WTC11 (cell line): ENCODE measurements at regions not wholly inside any gene's neighbourhood (a gene's known extent, or its start where the extent isn't known, plus 50 kb on each side); places are given as distances from the start of the nearest gene placed in this dataset.
A peak's percentile ranks its signal among the peaks of the same experiment; 100 is the strongest.

Experiments used
- ATAC-seq: fragments of 200-7000 bp; cut with Tn5 transposase; 2 replicates; pipeline ENCODE4 v1.10.0; 2021; ENCODE audit warnings: mild to moderate bottlenecking, moderate library complexity
- CTCF ChIA-PET: fragments of 300-600 bp; sonication (Branson Sonifier 250); formaldehyde crosslinking; loops from one replicate; lab custom pipeline; 2021; ENCODE audit warnings: antibody characterized with exemption; lab: Charles Lee
- POLR2A ChIA-PET: fragments of 350-600 bp; sonication (Branson Sonifier 250); formaldehyde crosslinking; loops from one replicate; lab custom pipeline; 2021; ENCODE audit warnings: antibody characterized with exemption; lab: Charles Lee
- DNase-seq: peaks from one replicate; pipeline ENCODE4 v3.0.0; 2021; ENCODE audit warnings: low spot score
- H3K27ac Mint-ChIP-seq: 2 replicates; pipeline ENCODE4 v1.8.0; 2021; ENCODE audit warnings: mixed read lengths
- H3K27me3 Mint-ChIP-seq: 2 replicates; pipeline ENCODE4 v1.8.0; 2021; ENCODE audit warnings: low read depth, mild to moderate bottlenecking, moderate library complexity, mixed read lengths
- H3K36me3 Mint-ChIP-seq: 2 replicates; pipeline ENCODE4 v1.8.0; 2021; ENCODE audit warnings: mixed read lengths
- H3K4me1 Mint-ChIP-seq: 2 replicates; pipeline ENCODE4 v1.8.0; 2022; ENCODE audit warnings: mixed read lengths
- H3K4me3 Mint-ChIP-seq: 2 replicates; pipeline ENCODE4 v1.8.0; 2021; ENCODE audit warnings: mild to moderate bottlenecking, moderate library complexity, mixed read lengths
- H3K9me3 Mint-ChIP-seq: 2 replicates; pipeline ENCODE4 v1.8.0; 2021; ENCODE audit warnings: mixed read lengths
- ATF1 ChIP-seq: sonication (generic); formaldehyde crosslinking; IDR thresholded peaks from 2 replicates; pipeline ENCODE4 v1.8.1; 2023; ENCODE audit warnings: mild to moderate bottlenecking, moderate library complexity, missing genetic modification reagents
- FOXJ3 ChIP-seq: sonication (generic); formaldehyde crosslinking; IDR thresholded peaks from 2 replicates; pipeline ENCODE4 v1.9.0; 2021; ENCODE audit warnings: missing genetic modification reagents, mild to moderate bottlenecking, borderline replicate concordance
- FOXK1 ChIP-seq: sonication (generic); formaldehyde crosslinking; IDR thresholded peaks from 2 replicates; pipeline ENCODE4 v1.8.0; 2022; ENCODE audit warnings: mild to moderate bottlenecking, moderate library complexity, missing genetic modification reagents
- FOXP1 ChIP-seq: sonication (generic); formaldehyde crosslinking; IDR thresholded peaks from 2 replicates; pipeline ENCODE4 v1.8.0; 2022; ENCODE audit warnings: missing genetic modification reagents, mild to moderate bottlenecking, moderate library complexity, borderline replicate concordance
- GTF2I ChIP-seq: fragments of 250-450 bp; sonication (Bioruptor Pico); conservative IDR thresholded peaks from 2 replicates; pipeline ENCODE4 v1.4.0; 2021; ENCODE audit warnings: mild to moderate bottlenecking
- IRF2 ChIP-seq: sonication (generic); formaldehyde crosslinking; IDR thresholded peaks from 2 replicates; pipeline ENCODE4 v1.8.0; 2022; ENCODE audit warnings: low read depth, missing genetic modification reagents, borderline replicate concordance
- MYBL2 ChIP-seq: sonication (generic); formaldehyde crosslinking; IDR thresholded peaks from 2 replicates; pipeline ENCODE4 v1.8.1; 2023; ENCODE audit warnings: mild to moderate bottlenecking, moderate library complexity, missing genetic modification reagents
- NFATC4 ChIP-seq: fragments of 250-450 bp; sonication (Bioruptor Pico); IDR thresholded peaks from 2 replicates; pipeline ENCODE4 v1.9.0; 2021; ENCODE audit warnings: mild to moderate bottlenecking
- NFYB ChIP-seq: sonication (generic); formaldehyde crosslinking; conservative IDR thresholded peaks from 2 replicates; pipeline ENCODE4 v1.8.0; 2022; ENCODE audit warnings: low read depth, missing genetic modification reagents
- SOX15 ChIP-seq: fragments of 250-450 bp; sonication (Bioruptor Pico); IDR thresholded peaks from 2 replicates; pipeline ENCODE4 v1.9.0; 2021; ENCODE audit warnings: mild to moderate bottlenecking
- TCF7 ChIP-seq: sonication (generic); formaldehyde crosslinking; IDR thresholded peaks from 2 replicates; pipeline ENCODE4 v1.8.0; 2022; ENCODE audit warnings: mild to moderate bottlenecking, low read depth, missing genetic modification reagents, moderate library complexity
- TEAD1 ChIP-seq: sonication (generic); formaldehyde crosslinking; IDR thresholded peaks from 2 replicates; pipeline ENCODE4 v1.8.0; 2022; ENCODE audit warnings: mild to moderate bottlenecking, missing genetic modification reagents
- TEAD4 ChIP-seq: sonication (generic); formaldehyde crosslinking; IDR thresholded peaks from 2 replicates; pipeline ENCODE4 v1.8.0; 2022; ENCODE audit warnings: mild to moderate bottlenecking, missing genetic modification reagents
- ZNF121 ChIP-seq: sonication (generic); formaldehyde crosslinking; IDR thresholded peaks from 2 replicates; pipeline ENCODE4 v1.8.0; 2023; ENCODE audit warnings: missing genetic modification reagents
- ZNF219 ChIP-seq: sonication (generic); formaldehyde crosslinking; IDR thresholded peaks from 2 replicates; pipeline ENCODE4 v1.8.0; 2023; ENCODE audit warnings: missing genetic modification reagents, mild to moderate bottlenecking, borderline replicate concordance
- TF ChIP-seq, protein P1 (sequence below): sonication (generic); formaldehyde crosslinking; IDR thresholded peaks from 2 replicates; pipeline ENCODE4 v1.8.1; 2023; ENCODE audit warnings: mild to moderate bottlenecking, moderate library complexity, missing genetic modification reagents
- TF ChIP-seq, protein P2 (sequence below): sonication (generic); formaldehyde crosslinking; IDR thresholded peaks from 2 replicates; pipeline ENCODE4 v1.8.0; 2022; ENCODE audit warnings: mild to moderate bottlenecking, missing genetic modification reagents
- TF ChIP-seq, protein P3 (sequence below): fragments of 250-450 bp; sonication (Bioruptor Pico); IDR thresholded peaks from 2 replicates; pipeline ENCODE4 v2.1.2; 2022; ENCODE audit warnings: mild to moderate bottlenecking, moderate library complexity
- TF ChIP-seq, protein P4 (sequence below): sonication (generic); formaldehyde crosslinking; IDR thresholded peaks from 2 replicates; pipeline ENCODE4 v1.8.0; 2022; ENCODE audit warnings: mild to moderate bottlenecking, missing genetic modification reagents
- TF ChIP-seq, protein P5 (sequence below): sonication (generic); formaldehyde crosslinking; IDR thresholded peaks from 2 replicates; pipeline ENCODE4 v1.8.1; 2022; ENCODE audit warnings: mild to moderate bottlenecking, missing genetic modification reagents, moderate library complexity, borderline replicate concordance
- TF ChIP-seq, protein P6 (sequence below): sonication (generic); formaldehyde crosslinking; IDR thresholded peaks from 2 replicates; pipeline ENCODE4 v1.8.0; 2022; ENCODE audit warnings: missing genetic modification reagents
- TF ChIP-seq, protein P7 (sequence below): sonication (generic); formaldehyde crosslinking; IDR thresholded peaks from 2 replicates; pipeline ENCODE4 v1.8.1; 2022; ENCODE audit warnings: mild to moderate bottlenecking, moderate library complexity, missing genetic modification reagents
- TF ChIP-seq, protein P8 (sequence below): sonication (generic); formaldehyde crosslinking; IDR thresholded peaks from 2 replicates; pipeline ENCODE4 v1.8.0; 2022; ENCODE audit warnings: mild to moderate bottlenecking, missing genetic modification reagents

DNA sequence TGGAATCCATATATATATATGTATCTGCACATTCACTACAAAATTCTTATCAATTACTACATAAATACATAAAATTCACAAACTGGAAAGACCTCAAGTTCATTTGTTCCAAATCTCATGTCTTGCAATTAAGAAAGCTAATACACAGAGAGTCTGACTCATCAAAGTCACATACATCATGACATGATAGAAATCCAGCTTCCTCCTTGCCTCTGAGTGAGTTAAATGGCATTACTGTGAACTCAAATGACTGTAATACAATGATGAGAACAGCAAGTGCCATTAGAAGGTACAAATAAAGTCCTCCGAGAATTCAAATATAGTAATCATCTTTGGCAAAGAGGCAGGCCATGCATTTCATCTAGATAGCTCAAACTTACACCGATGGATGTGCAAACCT, 55.1 kb upstream of the AGTR1 start (continued):
- TF ChIP-seq NFATC4 (CRISPR knock-in tag): no peak
- no peak for TF ChIP-seq ATF1 (CRISPR knock-in tag)
- TF ChIP-seq FOXK1 (CRISPR knock-in tag): no peak
- TF ChIP-seq, protein P1, sequence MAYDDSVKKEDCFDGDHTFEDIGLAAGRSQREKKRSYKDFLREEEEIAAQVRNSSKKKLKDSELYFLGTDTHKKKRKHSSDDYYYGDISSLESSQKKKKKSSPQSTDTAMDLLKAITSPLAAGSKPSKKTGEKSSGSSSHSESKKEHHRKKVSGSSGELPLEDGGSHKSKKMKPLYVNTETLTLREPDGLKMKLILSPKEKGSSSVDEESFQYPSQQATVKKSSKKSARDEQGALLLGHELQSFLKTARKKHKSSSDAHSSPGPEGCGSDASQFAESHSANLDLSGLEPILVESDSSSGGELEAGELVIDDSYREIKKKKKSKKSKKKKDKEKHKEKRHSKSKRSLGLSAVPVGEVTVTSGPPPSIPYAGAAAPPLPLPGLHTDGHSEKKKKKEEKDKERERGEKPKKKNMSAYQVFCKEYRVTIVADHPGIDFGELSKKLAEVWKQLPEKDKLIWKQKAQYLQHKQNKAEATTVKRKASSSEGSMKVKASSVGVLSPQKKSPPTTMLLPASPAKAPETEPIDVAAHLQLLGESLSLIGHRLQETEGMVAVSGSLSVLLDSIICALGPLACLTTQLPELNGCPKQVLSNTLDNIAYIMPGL (CRISPR knock-in tag): no peak
- TF ChIP-seq TEAD1 (CRISPR knock-in tag): no peak
- TF ChIP-seq NFYB: no peak
- no peak for TF ChIP-seq MYBL2 (CRISPR knock-in tag)
- no peak for TF ChIP-seq SOX15 (CRISPR knock-in tag)
- TF ChIP-seq, protein P2, sequence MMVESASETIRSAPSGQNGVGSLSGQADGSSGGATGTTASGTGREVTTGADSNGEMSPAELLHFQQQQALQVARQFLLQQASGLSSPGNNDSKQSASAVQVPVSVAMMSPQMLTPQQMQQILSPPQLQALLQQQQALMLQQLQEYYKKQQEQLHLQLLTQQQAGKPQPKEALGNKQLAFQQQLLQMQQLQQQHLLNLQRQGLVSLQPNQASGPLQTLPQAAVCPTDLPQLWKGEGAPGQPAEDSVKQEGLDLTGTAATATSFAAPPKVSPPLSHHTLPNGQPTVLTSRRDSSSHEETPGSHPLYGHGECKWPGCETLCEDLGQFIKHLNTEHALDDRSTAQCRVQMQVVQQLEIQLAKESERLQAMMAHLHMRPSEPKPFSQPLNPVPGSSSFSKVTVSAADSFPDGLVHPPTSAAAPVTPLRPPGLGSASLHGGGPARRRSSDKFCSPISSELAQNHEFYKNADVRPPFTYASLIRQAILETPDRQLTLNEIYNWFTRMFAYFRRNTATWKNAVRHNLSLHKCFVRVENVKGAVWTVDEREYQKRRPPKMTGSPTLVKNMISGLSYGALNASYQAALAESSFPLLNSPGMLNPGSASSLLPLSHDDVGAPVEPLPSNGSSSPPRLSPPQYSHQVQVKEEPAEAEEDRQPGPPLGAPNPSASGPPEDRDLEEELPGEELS (CRISPR knock-in tag): no peak
- TF ChIP-seq, protein P3, sequence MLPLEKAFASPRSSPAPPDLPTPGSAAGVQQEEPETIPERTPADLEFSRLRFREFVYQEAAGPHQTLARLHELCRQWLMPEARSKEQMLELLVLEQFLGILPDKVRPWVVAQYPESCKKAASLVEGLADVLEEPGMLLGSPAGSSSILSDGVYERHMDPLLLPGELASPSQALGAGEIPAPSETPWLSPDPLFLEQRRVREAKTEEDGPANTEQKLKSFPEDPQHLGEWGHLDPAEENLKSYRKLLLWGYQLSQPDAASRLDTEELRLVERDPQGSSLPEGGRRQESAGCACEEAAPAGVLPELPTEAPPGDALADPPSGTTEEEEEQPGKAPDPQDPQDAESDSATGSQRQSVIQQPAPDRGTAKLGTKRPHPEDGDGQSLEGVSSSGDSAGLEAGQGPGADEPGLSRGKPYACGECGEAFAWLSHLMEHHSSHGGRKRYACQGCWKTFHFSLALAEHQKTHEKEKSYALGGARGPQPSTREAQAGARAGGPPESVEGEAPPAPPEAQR (CRISPR knock-in tag): no peak

DNA sequence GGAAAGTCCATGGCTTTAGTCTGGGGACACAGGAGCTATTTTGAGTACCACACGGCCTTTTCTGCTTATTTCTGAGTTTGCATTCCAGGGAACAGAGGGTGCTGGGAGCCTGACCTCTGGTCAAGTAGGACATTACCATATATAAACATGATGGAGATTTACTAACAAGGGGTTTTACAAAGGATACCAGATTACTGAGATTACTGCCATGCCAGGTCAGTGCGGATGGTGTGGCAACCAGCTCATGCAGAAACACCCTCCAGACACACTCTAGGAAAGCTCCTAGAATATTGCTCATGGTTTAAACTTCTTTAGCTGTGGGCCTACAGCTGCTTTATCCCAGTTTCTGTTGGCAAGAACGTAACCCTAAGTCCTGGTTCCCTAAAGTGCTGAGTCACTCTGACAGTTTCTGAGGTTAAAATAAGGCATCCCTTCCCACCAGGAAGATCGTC, 54.3 kb upstream of the AGTR1 start:
- Mint-ChIP-seq H3K4me3 (no peak overlapping the region), H3K27me3 (no peaks in the 10 kb centered on the region), H3K27ac (peak overlapping the region; percentile 30; the same call in 1 of the 2 replicates), H3K9me3 (peaks cover 14% of the 10 kb centered on the region), H3K36me3 (no peaks in the 10 kb centered on the region), H3K4me1 (peaks cover 18% of the 10 kb centered on the region)
- CTCF ChIA-PET: interaction anchor here (1.3 kb wide), 1 partner anchor 75 kb away, joined by 3 read pairs; no protein-coding TSS in a partner anchor
- POLR2A ChIA-PET: interaction anchor here (0.5 kb wide), 1 partner anchor 24 kb away, joined by 3 read pairs; no protein-coding TSS in a partner anchor
- ATAC-seq: peak; percentile 85
- DNase-seq: no peak
- TF ChIP-seq, protein P4, sequence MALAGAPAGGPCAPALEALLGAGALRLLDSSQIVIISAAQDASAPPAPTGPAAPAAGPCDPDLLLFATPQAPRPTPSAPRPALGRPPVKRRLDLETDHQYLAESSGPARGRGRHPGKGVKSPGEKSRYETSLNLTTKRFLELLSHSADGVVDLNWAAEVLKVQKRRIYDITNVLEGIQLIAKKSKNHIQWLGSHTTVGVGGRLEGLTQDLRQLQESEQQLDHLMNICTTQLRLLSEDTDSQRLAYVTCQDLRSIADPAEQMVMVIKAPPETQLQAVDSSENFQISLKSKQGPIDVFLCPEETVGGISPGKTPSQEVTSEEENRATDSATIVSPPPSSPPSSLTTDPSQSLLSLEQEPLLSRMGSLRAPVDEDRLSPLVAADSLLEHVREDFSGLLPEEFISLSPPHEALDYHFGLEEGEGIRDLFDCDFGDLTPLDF: no peak
- TF ChIP-seq GTF2I (CRISPR knock-in tag) (no peak), IRF2 (CRISPR knock-in tag) (no peak), ZNF219 (no peak), TCF7 (no peak), FOXP1 (CRISPR knock-in tag) (no peak), FOXJ3 (CRISPR knock-in tag) (no peak), NFATC4 (CRISPR knock-in tag) (no peak), ZNF121 (CRISPR knock-in tag) (no peak), TEAD4 (CRISPR knock-in tag) (no peak)
- TF ChIP-seq, protein P5, sequence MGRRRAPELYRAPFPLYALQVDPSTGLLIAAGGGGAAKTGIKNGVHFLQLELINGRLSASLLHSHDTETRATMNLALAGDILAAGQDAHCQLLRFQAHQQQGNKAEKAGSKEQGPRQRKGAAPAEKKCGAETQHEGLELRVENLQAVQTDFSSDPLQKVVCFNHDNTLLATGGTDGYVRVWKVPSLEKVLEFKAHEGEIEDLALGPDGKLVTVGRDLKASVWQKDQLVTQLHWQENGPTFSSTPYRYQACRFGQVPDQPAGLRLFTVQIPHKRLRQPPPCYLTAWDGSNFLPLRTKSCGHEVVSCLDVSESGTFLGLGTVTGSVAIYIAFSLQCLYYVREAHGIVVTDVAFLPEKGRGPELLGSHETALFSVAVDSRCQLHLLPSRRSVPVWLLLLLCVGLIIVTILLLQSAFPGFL: no peak
- TF ChIP-seq, protein P6, sequence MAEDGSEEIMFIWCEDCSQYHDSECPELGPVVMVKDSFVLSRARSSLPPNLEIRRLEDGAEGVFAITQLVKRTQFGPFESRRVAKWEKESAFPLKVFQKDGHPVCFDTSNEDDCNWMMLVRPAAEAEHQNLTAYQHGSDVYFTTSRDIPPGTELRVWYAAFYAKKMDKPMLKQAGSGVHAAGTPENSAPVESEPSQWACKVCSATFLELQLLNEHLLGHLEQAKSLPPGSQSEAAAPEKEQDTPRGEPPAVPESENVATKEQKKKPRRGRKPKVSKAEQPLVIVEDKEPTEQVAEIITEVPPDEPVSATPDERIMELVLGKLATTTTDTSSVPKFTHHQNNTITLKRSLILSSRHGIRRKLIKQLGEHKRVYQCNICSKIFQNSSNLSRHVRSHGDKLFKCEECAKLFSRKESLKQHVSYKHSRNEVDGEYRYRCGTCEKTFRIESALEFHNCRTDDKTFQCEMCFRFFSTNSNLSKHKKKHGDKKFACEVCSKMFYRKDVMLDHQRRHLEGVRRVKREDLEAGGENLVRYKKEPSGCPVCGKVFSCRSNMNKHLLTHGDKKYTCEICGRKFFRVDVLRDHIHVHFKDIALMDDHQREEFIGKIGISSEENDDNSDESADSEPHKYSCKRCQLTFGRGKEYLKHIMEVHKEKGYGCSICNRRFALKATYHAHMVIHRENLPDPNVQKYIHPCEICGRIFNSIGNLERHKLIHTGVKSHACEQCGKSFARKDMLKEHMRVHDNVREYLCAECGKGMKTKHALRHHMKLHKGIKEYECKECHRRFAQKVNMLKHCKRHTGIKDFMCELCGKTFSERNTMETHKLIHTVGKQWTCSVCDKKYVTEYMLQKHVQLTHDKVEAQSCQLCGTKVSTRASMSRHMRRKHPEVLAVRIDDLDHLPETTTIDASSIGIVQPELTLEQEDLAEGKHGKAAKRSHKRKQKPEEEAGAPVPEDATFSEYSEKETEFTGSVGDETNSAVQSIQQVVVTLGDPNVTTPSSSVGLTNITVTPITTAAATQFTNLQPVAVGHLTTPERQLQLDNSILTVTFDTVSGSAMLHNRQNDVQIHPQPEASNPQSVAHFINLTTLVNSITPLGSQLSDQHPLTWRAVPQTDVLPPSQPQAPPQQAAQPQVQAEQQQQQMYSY (CRISPR knock-in tag): no peak
- TF ChIP-seq, protein P7, sequence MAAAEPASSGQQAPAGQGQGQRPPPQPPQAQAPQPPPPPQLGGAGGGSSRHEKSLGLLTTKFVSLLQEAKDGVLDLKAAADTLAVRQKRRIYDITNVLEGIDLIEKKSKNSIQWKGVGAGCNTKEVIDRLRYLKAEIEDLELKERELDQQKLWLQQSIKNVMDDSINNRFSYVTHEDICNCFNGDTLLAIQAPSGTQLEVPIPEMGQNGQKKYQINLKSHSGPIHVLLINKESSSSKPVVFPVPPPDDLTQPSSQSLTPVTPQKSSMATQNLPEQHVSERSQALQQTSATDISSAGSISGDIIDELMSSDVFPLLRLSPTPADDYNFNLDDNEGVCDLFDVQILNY (CRISPR knock-in tag): no peak
- TF ChIP-seq, protein P3 (CRISPR knock-in tag): no peak
- TF ChIP-seq, protein P8, sequence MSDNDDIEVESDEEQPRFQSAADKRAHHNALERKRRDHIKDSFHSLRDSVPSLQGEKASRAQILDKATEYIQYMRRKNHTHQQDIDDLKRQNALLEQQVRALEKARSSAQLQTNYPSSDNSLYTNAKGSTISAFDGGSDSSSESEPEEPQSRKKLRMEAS: no peak
